GM21619 (cell line): ENCODE measurements at regions not wholly inside any gene's neighbourhood (a gene's known extent, or its start where the extent isn't known, plus 50 kb on each side); places are given as distances from the start of the nearest gene placed in this dataset.

Experiments
- ATAC-seq: cut with Tn5 transposase; IDR thresholded peaks from one replicate; pipeline ENCODE4 v1.9.1; 2021; ENCODE audit not compliant: unreplicated experiment

DNA sequence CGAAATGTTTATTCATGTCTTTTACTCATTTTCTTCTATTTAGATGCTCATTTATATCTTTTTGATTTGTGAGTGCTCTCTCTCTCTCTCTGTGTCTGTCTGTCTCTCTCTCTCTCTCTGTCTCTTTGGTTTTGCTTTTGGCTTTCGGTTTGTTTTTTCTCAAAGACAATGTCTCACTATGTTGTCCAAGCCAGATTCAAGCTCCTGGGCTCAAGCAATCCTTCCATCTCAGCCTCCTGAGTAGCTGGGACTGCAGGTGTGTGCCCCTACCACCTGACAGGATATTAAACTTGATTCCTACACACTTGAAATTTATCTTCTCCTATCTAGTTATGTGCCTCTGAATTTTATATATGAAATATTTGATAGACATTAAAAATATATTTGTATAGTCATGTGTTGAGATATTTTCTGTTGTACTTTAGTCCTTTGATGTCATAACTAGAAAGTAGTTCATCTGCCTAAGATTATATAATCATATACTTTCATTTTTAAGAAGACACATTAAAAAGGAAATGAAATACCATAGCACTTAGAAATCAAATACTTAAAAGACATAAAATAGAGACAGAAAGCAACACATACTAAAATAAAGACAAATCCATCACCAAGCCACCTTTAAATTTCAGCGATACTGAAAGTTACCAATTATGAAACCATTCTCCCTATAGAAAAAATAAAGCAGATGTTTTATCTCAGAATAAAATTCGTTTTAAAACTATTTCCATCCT, 68.1 kb upstream of the SFMBT2 start:
- no peak for ATAC-seq

GRCh38 chr10:7477538-7478334, 66.9 kb upstream of the SFMBT2 start:
- no peak for ATAC-seq

- ATAC-seq, result no peak
Measured at GRCh38 chr10:7475939-7476338, 65.1 kb upstream of the SFMBT2 start.

- ATAC-seq, result no peak
Measured at GRCh38 chr10:7475046-7475911, 64.4 kb upstream of the SFMBT2 start.

DNA sequence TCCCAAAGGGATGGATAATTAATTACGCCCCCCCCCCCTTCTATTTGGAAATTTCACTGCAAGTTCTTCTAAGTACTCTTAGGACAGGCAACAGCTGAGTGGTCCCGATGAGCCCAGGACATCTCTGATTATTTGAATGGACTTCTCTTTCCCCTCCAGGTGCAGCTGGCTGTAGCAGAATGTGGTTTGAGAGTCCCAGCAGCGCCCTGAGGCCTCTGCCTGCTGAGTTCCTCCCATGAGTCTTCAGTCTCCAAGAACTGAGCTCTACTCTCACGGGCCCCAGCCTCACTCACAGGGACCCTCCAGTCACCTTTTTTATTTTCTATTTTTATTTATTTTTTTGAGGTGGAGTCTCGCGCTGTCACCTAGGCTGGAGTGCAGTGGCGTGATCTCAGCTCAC, 63.6 kb upstream of the SFMBT2 start:
- no peak for ATAC-seq

GRCh38 chr10:7473474-7473873, 62.6 kb upstream of the SFMBT2 start:
- ATAC-seq, result no peak

- peak; percentile 87 for ATAC-seq
Measured at GRCh38 chr10:7471720-7472367, 61.0 kb upstream of the SFMBT2 start.

DNA sequence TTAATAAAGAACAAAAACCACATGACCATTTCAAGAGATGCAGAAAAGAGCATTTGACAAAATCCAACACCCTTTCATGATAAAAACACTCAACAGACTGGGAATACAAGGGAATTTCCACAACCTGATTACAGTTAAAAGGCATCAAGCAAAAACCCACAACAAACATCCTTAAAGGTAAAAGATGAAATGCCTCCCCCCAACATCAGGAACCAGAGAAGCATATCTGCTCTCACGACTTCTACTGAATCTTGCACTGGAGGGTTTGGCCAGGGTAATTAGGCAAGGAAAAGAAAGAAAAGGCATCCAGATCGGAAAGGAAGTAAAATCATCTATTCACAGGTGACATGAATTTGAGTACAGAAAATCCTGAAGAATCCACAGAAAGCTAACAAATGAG, 59.5 kb upstream of the SFMBT2 start:
- ATAC-seq, result no peak

DNA sequence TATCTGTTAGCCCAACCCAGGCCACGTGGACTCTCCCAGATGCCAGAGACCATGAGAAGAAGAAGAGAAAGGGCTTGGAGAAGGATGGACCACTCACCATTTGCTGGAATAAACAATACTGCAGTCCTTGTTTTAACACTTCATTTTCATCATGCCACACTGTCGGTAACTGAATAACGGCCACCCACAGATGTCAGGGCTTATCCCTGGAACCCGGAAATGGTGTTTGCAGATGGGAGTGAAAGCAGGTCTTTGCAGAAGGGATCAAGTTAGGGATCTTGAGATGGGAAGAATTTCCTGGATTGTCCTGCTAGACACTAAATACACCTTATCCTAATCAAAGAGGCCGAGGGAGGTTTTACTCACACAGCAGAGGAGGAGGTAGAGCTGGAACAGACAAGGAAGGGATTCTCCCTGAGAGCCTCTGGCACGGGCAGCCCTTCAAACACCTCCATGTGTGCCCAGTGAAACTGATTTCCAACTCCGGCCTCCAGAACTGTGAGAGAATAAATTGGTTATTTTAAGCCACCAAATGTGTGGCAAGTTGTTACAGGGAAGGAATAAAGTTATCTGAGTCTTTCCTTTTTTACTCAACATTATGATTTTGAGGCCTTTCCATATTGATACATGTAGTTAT, 56.3 kb upstream of the SFMBT2 start:
- ATAC-seq, result no peak

- no peak for ATAC-seq
Measured at GRCh38 chr10:7464691-7465090, 53.9 kb upstream of the SFMBT2 start.
